A673 (cell line): ENCODE measurements at regions not wholly inside any gene's neighbourhood (a gene's known extent, or its start where the extent isn't known, plus 50 kb on each side); places are given as distances from the start of the nearest gene placed in this dataset.

Experiments used
- BruUV-seq: library from RNA; stranded (reverse); fragments of 400-500 nt; replicated peaks from 2 replicates; lab custom pipeline; 2021; lab: Mats Ljungman, UMichigan
- CTCF ChIA-PET: fragments of 300-600 bp; sonication (Branson Sonifier 250); formaldehyde crosslinking; loops from one replicate; lab custom pipeline; 2022; ENCODE audit warnings: antibody characterized with exemption; lab: Charles Lee
- POLR2A ChIA-PET: fragments of 300-600 bp; sonication (Branson Sonifier 250); formaldehyde crosslinking; loops from one replicate; lab custom pipeline; 2022; ENCODE audit warnings: antibody characterized with exemption; ENCODE audit not compliant: low non-redundant PET; lab: Charles Lee
- DNase-seq: peaks from one replicate; pipeline ENCODE4 v3.0.0-alpha.2; 2015; ENCODE audit warnings: low spot score
- H3K27ac ChIP-seq: fragments of 200-600 bp; sonication (generic); 2 replicates; pipeline ENCODE4 v1.5.1; 2016; ENCODE audit warnings: mixed run types, low read depth, mild to moderate bottlenecking, mixed read lengths, antibody characterized with exemption, low read length; ENCODE audit not compliant: poor library complexity, severe bottlenecking
- H3K27me3 ChIP-seq: fragments of 200-600 bp; sonication (generic); replicated peaks from 2 replicates; pipeline ENCODE4 v1.6.1; 2017; ENCODE audit warnings: mixed run types, low read depth, mild to moderate bottlenecking, mixed read lengths, antibody characterized with exemption, low read length; ENCODE audit not compliant: insufficient read depth, poor library complexity
- H3K36me3 ChIP-seq: fragments of 200-600 bp; sonication (generic); 2 replicates; pipeline ENCODE4 v1.6.1; 2016; ENCODE audit warnings: mixed run types, mild to moderate bottlenecking, mixed read lengths, antibody characterized with exemption, low read length; ENCODE audit not compliant: insufficient read depth, poor library complexity, severe bottlenecking
- H3K4me1 ChIP-seq: fragments of 200-600 bp; sonication (generic); 2 replicates; pipeline ENCODE4 v1.6.1; 2017; ENCODE audit warnings: mixed run types, mild to moderate bottlenecking, mixed read lengths, antibody characterized with exemption, low read length; ENCODE audit not compliant: insufficient read depth, poor library complexity, severe bottlenecking
- H3K4me3 ChIP-seq: fragments of 200-600 bp; sonication (generic); 2 replicates; pipeline ENCODE4 v1.5.1; 2016; ENCODE audit warnings: low read depth, mixed run types, mild to moderate bottlenecking, mixed read lengths, low read length; ENCODE audit not compliant: poor library complexity, severe bottlenecking
- H3K9me3 ChIP-seq: fragments of 200-600 bp; sonication (generic); 2 replicates; pipeline ENCODE4 v1.6.1; 2016; ENCODE audit warnings: mixed run types, low read depth, mild to moderate bottlenecking, mixed read lengths, antibody characterized with exemption, low read length; ENCODE audit not compliant: poor library complexity, severe bottlenecking
- EZH2 ChIP-seq: fragments of 200-600 bp; sonication (generic); IDR thresholded peaks from 2 replicates; pipeline ENCODE4 v1.6.1; 2017; ENCODE audit warnings: borderline replicate concordance, low read depth, mild to moderate bottlenecking, mixed read lengths, antibody characterized with exemption, low read length; ENCODE audit not compliant: poor library complexity, severe bottlenecking
- intact Hi-C: fragments of 100-400 bp; cut with micrococcal nuclease; formaldehyde crosslinking; loops from one replicate; pipeline ENCODE4 v1.10.0; 2022; ENCODE audit not compliant: unreplicated experiment
- TF ChIP-seq, protein P1 (sequence below): fragments of 300-800, 200-600 bp; sonication (generic); conservative IDR thresholded peaks from 2 replicates; pipeline ENCODE4 v1.5.1; 2017; ENCODE audit warnings: low read depth, mild to moderate bottlenecking, antibody characterized with exemption, low read length, moderate library complexity, mixed read lengths

DNA sequence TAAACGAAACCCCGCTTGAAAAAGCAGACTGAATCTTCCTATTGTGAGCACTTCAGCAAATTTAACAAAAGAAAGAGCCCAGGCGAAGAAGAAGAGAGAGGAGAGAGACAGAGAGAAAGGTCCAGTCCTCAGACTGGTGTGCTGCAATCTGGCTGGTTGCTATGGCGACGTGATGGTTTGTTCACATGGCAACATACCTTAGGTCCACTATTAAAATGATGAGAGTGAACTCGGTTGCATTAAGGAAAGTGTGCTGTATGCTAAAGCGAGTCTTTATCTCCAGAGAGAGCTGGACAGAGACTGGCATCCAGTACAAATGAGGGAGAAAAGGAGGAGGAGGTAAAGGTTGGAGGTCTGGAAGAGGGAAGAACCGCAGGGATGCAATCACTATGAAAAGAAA, 271.8 kb upstream of the ZFHX3 start:
- Histone ChIP-seq H3K4me1 (no peaks in the 10 kb centered on the region), H3K27me3 (peaks cover 22% of the 10 kb centered on the region), H3K27ac (no peak overlapping the region), H3K4me3 (no peak overlapping the region), H3K9me3 (no peaks in the 10 kb centered on the region), H3K36me3 (no peaks in the 10 kb centered on the region)
- no TSS peak for BruUV-seq
- no peak for TF ChIP-seq EZH2
- TF ChIP-seq, protein P1, sequence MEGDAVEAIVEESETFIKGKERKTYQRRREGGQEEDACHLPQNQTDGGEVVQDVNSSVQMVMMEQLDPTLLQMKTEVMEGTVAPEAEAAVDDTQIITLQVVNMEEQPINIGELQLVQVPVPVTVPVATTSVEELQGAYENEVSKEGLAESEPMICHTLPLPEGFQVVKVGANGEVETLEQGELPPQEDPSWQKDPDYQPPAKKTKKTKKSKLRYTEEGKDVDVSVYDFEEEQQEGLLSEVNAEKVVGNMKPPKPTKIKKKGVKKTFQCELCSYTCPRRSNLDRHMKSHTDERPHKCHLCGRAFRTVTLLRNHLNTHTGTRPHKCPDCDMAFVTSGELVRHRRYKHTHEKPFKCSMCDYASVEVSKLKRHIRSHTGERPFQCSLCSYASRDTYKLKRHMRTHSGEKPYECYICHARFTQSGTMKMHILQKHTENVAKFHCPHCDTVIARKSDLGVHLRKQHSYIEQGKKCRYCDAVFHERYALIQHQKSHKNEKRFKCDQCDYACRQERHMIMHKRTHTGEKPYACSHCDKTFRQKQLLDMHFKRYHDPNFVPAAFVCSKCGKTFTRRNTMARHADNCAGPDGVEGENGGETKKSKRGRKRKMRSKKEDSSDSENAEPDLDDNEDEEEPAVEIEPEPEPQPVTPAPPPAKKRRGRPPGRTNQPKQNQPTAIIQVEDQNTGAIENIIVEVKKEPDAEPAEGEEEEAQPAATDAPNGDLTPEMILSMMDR = no peak
- no peak for DNase-seq
- intact Hi-C loops = no loop called here
- ChIA-PET CTCF (no interaction called here), POLR2A (no interaction called here)

DNA sequence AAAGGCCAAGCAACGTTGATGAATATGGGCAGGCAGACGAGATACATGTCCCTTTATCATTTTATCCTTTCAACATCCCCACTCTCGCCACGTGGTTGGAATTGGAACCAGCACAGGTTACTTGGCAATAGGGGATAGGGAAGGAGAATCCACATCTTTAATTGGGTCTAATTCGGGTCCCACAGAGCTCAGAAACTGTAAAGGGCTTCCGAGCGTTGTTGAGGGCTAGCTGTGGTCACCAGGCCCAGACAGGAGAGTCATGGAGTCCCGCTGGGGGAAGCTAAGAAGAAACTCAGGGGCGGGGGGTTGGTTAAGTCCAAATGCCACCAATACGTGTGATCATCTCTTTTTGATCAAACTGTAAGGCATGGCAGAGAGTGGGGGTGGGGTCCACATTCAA, 271.3 kb upstream of the ZFHX3 start:
- Histone ChIP-seq H3K27ac (no peak overlapping the region), H3K9me3 (no peaks in the 10 kb centered on the region), H3K27me3 (peaks cover 22% of the 10 kb centered on the region), H3K36me3 (no peaks in the 10 kb centered on the region), H3K4me1 (no peaks in the 10 kb centered on the region), H3K4me3 (no peak overlapping the region)
- POLR2A ChIA-PET = no interaction called here
- TF ChIP-seq, protein P1 = no peak
- no peak for TF ChIP-seq EZH2
- CTCF ChIA-PET = interaction anchor here (0.6 kb wide), 1 partner anchor 1194 kb away, joined by 6 read pairs; no protein-coding TSS in a partner anchor
- no TSS peak for BruUV-seq
- DNase-seq = no peak
- intact Hi-C loops = no loop called here

DNA sequence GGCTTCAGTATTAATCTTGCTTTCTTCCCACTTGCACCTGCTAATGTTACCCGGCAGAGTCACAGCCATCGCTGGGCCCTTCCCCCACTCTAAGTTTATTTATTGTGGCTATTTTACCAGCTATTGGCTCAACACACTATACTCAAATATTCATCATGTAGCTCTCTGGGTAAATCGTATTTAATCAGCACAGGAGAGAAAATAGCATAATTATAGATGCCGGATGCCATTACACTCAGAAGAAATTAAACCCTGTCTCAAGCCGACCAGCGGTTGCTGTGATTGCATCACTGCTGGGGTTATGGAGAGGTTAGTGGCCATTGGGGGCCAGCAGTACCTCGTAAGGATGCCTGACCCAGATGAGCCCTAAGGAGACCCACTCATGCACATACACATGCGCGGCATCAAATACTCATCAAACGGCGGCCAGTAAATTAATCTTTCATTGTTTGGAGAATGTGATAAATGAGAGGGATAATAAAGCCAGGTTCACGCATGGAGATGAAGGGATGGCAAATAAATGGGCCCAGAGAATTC, 269.5 kb upstream of the ZFHX3 start:
- no TSS peak for BruUV-seq
- CTCF ChIA-PET = interaction anchor here (0.6 kb wide), 1 partner anchor 8 kb away, joined by 3 read pairs; no protein-coding TSS in a partner anchor

More for the DNA sequence above, 269.5 kb upstream of the ZFHX3 start:
- intact Hi-C loops = no loop called here
- TF ChIP-seq EZH2 = no peak
- TF ChIP-seq, protein P1 = no peak
- POLR2A ChIA-PET = no interaction called here
- Histone ChIP-seq H3K36me3 (no peaks in the 10 kb centered on the region), H3K27me3 (peaks cover 22% of the 10 kb centered on the region), H3K9me3 (no peaks in the 10 kb centered on the region), H3K4me1 (no peaks in the 10 kb centered on the region), H3K27ac (no peak overlapping the region), H3K4me3 (no peak overlapping the region)
- DNase-seq = no peak
